Keratinocyte (primary cell): ENCODE measurements at regions not wholly inside any gene's neighbourhood (a gene's known extent, or its start where the extent isn't known, plus 50 kb on each side); places are given as distances from the start of the nearest gene placed in this dataset.

Source experiments
- CTCF ChIP-seq, 3 experiments: IDR thresholded peaks in 1 of 3; conservative IDR thresholded peaks in 1 of 3; optimal IDR thresholded peaks in 1 of 3; 2 replicates in 2 of 3; 3 replicates in 1 of 3; pipeline versions ENCODE3 to v1.5.1; 2011; ENCODE audit warnings: low read length in 3 of 3, mild to moderate bottlenecking in 3 of 3, moderate library complexity in 2 of 3, control low read depth in 1 of 3, inconsistent platforms in 1 of 3; ENCODE audit not compliant: insufficient read depth in 2 of 3; ENCODE audit errors: extremely low read depth in 1 of 3
- EZH2 ChIP-seq: IDR thresholded peaks from one replicate; pipeline ENCODE4 v1.6.1; 2012; ENCODE audit warnings: inconsistent platforms, mild to moderate bottlenecking, low read length, moderate library complexity

GRCh38 chr4:31071508-31072486 is 351.6 kb downstream of the PCDH7 start:
- no peak for TF ChIP-seq CTCF (optimal IDR thresholded peaks at IDR 0.05 in 1 of 3, IDR thresholded peaks at IDR 0.05 in 1 of 3, conservative IDR thresholded peaks at IDR 0.05 in 1 of 3; ENCODE audit: extremely low read depth in 1 of 3, insufficient read depth in 2 of 3, low read length in 3 of 3)
- no peak for TF ChIP-seq EZH2
